Body of pancreas (tissue), 4 donors: ENCODE measurements at regions not wholly inside any gene's neighbourhood (a gene's known extent, or its start where the extent isn't known, plus 50 kb on each side); places are given as distances from the start of the nearest gene placed in this dataset.

Source experiments
- POLR2A ChIP-seq, 3 donors: fragments of 450-650 bp; IDR thresholded peaks; one replicate each; pipeline ENCODE4 v1.6.1; 2016; ENCODE audit warnings: antibody characterized with exemption in 3 of 3, mild to moderate bottlenecking in 2 of 3
- TF ChIP-seq, protein P1 (sequence below), 7 experiments: fragments of 450-650 bp in 4 of 7; fragments of 200-600 bp in 3 of 7; sonication (generic) in 3 of 7; IDR thresholded peaks; one replicate each; pipeline ENCODE4 v1.5.1; 2016 to 2019; ENCODE audit warnings: antibody characterized with exemption in 7 of 7

DNA sequence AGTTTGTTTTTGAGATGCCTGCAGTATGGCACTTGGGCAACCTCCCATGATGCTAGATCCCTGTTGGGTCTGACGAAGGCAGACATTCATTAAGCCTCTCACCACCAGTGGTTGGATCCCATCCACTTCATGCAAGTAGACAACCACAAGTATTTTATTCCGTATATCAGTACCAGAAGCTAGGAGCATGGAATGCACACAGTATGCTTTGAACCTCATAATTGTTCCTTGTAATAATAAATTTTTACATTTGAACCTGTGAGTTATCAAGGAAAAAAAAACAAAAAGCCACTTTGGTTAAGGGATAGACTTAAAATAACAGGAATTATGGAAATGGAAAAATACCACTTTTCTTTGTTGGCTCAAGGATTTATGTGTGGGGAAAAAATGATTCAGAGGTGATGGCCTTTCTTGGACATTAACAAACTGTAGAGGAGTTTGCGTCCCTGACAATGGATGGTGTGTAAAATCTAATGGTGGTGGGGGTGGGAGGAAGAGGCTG lies 107.1 kb upstream of the KCNJ16 start:
- no peak for TF ChIP-seq POLR2A (IDR thresholded peaks at IDR 0.05)
- TF ChIP-seq, protein P1, sequence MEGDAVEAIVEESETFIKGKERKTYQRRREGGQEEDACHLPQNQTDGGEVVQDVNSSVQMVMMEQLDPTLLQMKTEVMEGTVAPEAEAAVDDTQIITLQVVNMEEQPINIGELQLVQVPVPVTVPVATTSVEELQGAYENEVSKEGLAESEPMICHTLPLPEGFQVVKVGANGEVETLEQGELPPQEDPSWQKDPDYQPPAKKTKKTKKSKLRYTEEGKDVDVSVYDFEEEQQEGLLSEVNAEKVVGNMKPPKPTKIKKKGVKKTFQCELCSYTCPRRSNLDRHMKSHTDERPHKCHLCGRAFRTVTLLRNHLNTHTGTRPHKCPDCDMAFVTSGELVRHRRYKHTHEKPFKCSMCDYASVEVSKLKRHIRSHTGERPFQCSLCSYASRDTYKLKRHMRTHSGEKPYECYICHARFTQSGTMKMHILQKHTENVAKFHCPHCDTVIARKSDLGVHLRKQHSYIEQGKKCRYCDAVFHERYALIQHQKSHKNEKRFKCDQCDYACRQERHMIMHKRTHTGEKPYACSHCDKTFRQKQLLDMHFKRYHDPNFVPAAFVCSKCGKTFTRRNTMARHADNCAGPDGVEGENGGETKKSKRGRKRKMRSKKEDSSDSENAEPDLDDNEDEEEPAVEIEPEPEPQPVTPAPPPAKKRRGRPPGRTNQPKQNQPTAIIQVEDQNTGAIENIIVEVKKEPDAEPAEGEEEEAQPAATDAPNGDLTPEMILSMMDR (IDR thresholded peaks at IDR 0.05), result no peak
